Right renal cortex interstitium (tissue), 3 donors: ENCODE measurements at regions not wholly inside any gene's neighbourhood (a gene's known extent, or its start where the extent isn't known, plus 50 kb on each side); places are given as distances from the start of the nearest gene placed in this dataset.

Experiments used
- DNase-seq, 3 donors: peaks; one replicate each; pipeline ENCODE4 v3.0.0-alpha.2; 2013; ENCODE audit warnings: low read depth in 3 of 3, low spot score in 2 of 3

DNA sequence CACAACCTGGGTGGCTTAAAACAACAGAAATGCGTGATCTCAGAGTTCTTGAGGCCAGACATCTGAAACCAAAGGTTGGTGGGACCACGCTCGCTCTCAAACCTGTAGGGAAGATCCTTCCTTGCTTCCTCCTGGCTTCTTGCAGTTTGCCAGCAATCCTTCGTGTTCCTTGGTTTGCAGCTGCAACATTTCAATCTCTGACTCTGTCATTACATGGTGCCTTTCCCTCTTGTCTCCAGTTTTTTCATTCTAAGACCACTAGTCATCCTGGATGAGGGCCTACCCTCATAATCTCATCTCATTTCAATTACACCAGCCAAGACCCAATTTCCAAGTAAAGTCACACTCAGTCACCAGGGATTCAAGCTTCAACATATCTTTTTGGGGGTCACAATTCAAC is 388.0 kb downstream of the GPM6A start:
- no peak for DNase-seq

DNA sequence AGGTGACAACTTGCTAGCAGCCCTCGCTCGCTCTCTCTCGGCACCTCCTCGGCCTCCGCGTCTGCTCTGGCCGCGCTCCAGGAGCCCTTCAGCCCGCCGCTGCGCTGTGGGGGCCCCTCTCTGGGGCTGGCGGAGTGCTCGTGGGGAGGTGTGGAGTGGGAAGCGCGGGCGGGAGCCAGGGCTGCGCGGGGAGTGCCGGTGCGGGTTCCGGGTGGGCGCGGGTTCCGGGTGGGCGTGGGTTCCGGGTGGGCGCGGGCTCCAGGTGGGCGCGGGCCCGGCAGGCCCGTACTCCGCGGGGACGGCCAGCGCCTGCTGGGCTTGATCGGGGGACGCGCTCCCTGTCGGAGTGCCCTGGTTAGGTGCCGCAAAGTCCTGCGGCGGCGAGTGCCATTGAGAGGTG is 384.3 kb downstream of the GPM6A start:
- DNase-seq, result no peak

DNA sequence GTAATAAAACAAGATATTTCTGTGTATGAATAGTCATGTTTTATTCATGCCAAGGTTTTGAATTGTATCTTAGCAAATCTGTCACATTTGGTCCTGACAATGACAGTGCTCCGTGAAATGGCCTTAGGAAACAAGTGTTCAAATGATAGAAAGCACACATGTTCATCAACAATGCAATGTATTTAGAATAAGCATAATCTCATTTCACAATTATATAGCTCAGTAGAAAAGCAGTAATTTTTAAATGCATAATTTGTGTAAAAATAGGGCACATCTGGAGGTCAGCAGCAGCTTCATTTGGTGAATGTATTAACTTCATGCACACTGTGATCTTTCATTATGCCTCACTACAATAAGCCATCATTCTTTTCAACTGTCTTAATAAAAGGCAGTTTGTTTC is 380.4 kb downstream of the GPM6A start:
- no peak for DNase-seq

DNA sequence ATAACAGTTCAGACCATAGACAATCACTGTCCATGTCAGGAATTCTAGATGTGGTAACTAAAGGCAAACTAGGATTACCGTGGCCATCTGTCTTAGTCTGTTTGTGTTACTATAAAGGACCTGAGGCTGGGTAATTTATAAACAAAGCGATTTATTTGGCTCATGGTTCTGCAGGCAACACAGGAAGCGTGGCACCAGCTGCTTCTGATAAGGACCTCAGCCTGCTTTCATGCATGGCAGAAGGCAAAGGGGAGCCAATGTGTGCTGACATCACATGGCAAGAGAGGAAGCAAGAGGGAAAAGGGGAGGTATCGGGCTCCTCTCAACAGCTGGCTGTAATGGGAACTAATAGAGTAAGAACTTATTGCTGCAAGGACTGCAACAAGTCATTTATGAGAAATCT is 376.7 kb downstream of the GPM6A start:
- peak in 1 of 3 donors; percentile 6 for DNase-seq

DNA sequence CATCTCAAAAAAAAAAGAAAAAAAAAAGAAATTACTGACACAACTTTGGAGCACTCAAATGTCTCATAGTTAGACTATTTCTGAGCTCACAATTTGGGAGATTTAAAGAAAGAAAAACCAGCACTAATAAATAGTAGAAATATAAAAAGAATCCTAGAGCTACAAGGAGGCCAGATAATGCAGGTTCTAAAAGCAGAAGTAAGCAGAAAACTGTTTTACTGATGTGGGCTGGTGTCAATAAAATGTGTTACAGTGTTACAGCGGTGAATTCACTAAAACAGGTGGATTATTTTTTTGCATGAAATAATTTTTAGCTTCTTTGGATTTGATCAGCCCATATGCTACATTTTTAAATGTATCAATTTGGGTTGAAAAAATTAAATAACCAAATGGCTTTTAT is 375.9 kb downstream of the GPM6A start:
- no peak for DNase-seq

DNA sequence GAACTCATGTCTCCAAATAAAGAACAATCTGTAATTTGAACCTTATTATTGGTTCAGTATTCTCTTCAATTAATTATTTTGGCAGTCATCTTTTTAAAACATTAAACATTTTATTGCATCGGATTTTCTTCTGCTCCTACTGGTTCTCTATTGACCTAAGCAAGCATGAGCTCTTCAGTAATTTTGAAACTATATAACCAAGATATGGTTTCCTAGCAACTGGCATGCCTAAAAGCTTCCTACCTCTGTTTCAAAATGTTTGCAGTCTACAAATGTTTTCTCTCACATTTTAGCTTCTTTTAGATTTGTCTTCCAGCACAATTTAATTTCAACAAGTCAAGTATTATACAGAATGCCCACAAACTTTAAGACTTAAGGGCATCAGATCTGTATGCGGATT is 371.3 kb downstream of the GPM6A start:
- no peak for DNase-seq

DNA sequence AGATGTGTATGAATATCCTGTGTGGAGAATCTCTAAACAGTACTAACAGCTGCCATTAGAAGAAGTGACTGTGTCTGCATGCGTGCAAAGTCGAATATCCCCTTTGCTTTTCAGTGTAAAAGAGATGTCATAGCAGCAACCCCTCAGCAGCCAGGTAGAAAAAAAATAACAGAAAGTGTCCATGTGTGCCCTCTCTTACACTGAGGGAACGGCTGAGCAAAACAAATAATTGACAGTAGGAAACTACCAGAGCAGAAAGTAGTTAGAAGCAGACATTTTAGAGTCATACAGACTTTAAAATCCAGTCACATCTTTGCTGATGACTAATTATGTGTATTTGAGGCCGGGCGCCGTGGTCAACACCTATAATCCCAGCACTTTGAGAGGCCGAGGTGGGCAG is 370.8 kb downstream of the GPM6A start:
- DNase-seq, result no peak

DNA sequence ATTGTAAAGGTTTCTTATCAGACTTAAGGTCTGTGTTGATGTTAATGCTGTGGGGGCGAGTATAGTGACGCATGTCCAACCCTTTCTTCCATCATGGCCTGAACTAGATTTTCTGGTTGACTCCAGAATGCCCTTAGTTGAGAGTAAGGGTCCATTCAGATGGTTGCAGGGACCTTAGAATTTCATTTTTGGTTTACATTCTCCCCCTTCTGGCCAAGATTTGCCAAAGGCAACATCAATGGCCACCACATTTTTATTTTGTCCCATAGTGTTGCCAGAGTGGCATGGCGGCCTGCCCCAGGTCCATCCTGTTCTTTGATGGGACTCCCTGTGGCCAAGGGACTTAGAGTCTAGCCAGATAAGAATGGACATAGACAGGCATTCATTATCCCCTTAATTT is 368.5 kb downstream of the GPM6A start:
- DNase-seq, result no peak

DNA sequence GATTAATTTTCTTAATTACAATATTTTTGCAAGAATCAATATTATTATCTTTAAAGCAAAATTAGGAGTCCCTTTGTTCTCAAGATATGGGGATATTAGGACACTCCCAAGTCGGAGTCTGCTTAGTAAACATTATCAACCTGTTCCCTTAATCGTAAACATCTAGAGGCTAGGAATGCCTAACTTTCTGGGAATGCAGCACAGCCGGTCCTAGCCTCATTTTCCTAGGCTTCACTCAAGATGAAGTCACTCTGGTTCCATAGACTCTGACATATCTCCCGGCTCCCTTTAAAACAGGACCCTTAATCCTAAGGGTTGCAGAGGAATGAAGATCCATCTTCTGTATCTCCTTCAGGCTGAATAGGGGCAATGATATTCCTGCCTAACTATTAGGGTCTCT is 367.6 kb downstream of the GPM6A start:
- no peak for DNase-seq

DNA sequence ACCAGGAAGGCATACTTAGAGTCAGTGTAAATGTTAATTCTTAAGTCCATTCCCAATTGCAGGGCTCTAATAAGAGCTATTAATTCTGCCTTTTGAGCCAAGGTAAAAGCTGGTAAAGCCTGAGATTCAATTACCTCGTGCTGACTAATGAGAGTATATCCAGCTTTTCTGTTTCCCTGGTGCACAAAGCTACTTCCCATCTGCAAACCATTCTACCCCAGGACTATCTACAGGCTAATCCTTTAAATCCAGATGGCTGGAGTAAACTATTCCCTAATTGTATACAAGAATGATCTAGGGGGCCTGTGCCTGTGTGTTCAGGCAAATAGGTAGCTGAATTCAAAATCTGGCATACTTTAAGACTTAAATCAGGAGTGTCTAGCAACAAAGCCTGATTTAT is 365.0 kb downstream of the GPM6A start:
- DNase-seq, result no peak

DNA sequence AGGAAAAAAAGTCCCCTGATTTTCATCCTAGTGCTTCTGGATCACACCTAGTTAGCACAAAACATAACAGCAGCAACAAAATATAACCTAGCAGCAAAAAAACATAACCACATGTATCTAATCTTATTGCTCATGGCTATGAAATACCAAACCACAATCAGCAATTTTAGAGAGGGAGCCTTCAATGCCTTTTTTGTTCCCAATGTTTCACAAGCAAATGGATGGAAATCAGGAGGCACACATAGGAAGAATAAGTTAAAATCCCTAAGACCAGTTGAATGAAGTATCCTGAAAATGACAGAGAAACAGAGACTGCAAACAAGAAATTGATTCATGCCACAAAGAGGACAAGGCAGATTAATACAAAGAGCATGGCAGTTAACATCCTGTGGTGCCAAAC is 361.6 kb downstream of the GPM6A start:
- no peak for DNase-seq

DNA sequence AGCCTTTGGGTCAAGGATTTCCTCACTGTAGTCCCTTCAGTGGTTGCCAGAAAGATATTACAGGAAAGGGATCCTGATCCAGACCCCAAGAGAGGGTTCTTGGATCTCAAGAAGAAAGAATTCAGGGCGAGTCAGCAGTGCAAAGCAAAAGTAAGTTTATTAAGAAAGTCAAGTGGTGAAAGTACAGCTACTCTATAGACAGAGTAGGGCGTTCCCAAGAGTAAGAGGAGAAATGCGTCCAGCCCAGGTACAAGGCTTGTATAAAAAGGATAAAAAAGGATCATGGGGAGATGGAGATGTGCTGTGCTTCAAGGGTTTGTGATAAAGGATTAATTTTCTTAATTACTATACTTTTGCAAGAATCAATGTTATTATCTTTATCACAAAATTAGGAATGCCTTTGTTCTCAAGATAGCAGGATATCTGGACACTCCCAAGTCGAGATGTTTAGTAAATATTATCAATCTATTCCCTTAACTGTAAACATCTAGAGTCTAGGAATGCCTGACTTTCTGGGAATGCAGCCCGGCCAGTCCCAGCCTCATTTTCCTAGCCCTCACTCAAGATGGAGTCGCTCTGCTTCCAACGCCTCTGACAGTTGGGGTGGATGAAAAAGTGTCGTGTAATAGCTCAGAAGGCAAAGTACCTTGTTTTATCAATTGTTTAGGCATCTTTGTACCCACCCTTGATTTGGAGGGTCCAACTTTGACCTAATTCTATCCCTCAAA is 360.7 kb downstream of the GPM6A start:
- no peak for DNase-seq

DNA sequence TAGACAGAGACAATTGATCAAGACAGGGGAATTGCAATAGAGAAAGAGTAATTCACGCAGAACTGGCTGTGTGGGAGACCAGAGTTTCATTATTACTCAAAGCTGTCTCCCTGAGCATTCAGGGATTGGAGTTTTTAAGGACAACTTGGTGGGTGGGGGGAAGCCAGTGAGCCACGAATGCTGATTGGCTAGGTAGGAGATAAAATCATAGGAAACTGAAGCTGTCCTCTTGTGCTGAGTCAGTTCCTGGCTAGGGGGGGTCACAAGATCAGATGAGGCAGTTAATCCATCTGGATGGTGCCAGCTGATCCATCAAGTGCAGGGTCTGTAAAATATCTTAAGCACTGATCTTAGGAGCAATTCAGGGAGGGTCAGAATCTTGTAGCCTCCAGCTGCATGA is 358.6 kb downstream of the GPM6A start:
- DNase-seq, result no peak

DNA sequence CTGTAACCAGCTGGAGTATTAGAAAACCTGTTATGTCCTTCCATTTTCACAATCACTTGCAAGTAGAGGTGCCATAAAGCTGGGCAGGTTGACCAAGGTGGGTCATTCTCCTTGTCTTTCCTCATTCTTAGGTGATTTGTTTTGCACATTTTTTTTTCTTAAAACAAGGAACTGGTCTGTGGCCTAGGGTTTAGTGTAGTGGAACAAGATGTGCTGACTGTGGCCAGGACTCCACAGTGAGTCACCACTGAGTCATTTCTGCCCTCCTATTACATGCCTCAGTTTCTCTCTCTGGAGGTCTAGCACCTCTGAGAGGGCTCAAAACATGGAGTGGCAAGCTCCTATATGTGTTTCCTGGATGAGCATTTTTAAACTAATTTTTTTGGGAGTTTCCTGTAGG is 355.9 kb downstream of the GPM6A start:
- DNase-seq, result no peak

DNA sequence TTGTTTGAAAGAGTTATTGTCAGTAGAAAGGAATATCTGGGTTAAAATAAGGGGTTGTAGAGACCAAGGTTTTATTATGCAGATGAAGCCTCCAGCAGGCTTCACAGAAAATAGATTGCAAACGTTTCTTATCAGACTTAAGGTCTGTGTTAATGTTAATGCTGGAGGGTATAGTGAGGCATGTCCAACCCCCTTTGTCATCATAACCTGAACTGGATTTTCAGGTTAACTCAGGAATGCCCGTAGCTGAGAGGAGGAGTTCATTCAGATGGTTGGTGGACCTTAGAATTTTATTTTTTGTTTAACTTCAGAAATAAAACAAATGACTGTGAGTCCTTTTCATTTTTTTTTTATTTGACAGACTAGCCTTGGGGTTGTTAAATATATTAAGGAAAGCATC is 354.1 kb downstream of the GPM6A start:
- no peak for DNase-seq

DNA sequence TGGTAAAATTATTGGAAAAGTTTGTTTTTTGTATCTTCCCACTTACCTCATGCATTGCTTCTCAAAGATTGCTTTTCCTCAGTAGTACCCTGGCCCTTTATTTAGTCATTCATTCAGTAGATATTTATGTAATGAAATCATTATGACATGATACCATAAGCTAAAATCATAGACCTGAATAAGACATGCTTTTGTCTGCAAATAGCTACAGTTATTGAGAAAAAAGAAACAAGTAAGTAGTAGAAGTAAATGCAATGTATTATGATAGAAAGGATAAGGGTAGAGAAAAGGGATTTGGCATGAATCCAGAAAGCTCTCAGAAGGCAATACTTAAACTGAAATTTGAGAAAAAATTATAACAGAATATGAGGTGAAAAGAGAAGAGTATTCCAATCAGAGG is 352.5 kb downstream of the GPM6A start:
- no peak for DNase-seq

DNA sequence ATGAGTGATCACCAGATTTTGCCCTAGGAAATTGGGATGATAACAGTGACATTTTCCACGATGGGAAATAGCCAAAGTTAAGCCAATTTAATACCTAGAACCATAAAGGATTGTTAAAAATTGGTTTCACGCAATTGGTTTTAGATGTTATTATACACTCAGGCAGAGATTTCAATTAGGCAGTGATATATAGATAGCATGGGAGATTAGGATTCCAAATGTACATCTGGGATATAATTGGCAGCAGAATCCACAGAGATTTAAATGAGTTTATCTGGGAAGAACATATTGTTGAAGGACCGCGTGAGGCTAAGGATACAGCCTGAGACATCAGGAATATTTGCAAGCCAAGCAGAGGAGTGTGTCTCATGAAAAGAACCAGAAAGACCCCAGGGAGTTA is 351.6 kb downstream of the GPM6A start:
- no peak for DNase-seq

DNA sequence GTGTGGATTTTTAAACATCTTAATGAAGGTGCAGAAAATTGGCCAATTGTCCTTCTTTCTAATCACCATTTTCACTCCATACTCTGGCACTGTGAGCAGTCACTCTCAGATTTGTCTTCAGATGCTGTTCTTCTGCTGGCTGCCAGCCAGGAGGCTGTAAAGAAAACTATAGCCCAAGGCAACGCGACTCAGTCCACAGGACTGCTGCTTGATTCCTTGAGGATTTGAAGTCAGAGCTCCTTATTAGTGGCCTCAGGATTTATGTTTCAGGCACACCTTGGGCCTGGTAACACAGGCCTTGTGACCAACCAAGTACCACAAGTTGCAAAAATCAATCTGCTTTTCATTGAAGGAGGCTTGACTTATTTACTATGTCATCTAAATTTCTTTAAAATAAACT is 342.6 kb downstream of the GPM6A start:
- no peak for DNase-seq

DNA sequence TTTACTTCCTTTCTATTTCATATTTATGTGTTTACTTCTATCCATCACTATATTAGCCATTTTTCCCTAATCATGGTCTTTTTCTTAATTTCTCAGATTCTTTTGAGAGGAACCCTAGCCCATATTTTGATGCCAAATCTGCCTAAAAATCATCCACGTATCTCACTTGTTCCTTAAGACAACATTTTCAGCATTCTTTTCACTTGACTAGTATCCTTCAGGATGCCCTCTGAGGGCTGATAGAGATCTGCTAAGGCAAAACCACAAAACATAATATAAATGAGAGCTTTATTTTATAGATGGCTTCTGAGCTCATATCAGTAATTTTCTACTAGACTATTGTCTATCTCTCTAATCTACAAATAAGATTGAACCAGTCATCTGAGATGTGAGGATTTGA is 341.9 kb downstream of the GPM6A start:
- DNase-seq, result no peak

DNA sequence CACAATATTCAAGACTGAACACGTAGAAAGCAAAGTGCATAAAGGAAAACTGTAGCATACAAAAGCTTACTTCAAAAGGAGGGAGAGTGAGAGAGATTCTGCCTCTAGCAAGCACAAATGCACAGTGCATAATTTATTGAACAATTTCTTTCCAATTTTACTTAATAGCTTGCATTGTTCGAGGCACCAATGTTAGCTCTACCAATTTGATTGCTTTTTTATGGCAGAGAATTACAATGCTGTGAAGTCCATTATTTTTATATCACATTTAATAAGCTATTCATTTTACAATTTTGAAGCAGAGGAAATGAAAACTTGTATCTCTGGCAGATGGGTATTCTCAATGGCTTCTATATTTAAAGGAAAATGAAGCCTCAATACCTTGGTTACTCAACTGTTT is 331.7 kb downstream of the GPM6A start:
- no peak for DNase-seq

DNA sequence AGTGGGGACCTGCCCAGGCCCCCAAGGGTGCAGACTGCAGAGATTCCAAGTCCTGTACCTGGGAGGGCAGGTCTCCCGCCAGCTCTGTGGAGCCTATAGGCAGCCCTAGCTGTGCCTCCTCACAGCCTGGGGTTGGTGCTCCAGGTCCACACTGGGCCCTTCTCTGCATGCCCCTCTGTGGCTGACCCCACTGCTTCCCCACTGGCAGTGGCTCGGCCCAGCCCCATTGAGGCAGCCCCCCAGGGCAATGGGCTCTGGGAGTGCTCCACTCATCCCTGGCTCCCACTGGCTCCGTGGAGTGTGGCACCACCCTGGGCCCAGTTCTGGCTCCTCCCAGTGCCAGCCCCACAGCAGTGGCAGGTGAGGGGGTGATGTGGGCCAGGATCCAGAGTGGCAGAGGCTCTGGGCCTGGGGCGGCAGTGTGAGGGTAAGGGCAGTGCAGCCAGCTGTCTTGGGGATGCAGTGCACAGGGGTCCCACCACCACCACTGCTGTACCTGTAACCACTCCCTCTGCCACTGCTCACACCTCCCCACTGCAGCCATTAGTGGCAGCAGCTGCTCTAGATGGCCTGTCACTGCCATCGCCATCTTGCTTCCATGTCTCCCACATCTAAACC is 312.2 kb downstream of the GPM6A start:
- no peak for DNase-seq

DNA sequence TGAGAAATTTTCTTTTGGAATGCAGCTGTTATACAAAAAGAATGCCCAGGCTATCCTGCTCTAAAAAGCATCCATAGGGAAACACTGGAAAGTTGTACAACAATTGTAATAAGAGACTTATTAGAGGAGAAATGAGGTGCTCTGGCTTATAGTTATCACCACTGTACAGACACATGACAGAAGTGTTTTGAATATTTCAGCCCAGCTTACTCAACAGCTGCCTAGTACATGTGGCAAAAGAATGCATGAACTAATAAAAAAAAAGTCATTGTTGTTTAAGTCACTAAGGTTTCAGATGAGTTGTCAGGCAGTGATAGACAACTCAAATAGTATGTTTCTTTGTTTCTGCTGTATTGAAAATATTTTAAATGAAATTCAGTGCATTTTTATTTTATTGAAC is 307.7 kb downstream of the GPM6A start:
- no peak for DNase-seq

DNA sequence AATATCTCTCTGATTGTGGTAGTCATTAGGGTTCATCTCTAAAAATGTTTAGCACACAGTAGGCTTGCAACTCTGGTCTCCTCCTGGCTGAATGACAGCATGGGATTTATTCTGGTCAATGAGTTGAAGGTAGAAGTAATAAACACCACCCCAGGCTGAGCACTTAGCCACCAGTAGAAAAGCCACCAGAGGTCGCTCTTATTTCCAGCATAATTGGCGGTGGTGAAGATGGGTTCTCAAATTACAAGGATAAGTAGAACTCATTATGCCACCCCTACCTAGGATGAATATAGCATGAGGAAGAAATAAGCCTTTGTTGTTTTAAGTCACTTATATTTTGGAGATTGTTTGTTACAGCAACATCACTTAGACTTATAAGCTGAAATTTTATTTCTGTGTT is 302.7 kb downstream of the GPM6A start:
- DNase-seq, result no peak
